GM13976 (cell line): ENCODE measurements at regions not wholly inside any gene's neighbourhood (a gene's known extent, or its start where the extent isn't known, plus 50 kb on each side); places are given as distances from the start of the nearest gene placed in this dataset.

Source experiments
- DNase-seq: peaks from one replicate; pipeline ENCODE4 v3.0.0; 2012; ENCODE audit warnings: low spot score
- in situ Hi-C: fragments of 300-500 bp; cut with MboI; formaldehyde crosslinking; loops from one replicate; pipeline ENCODE4 v1.12.0; 2022; ENCODE audit warnings: low sequenced_read_pairs, mixed read lengths, inconsistent platforms; ENCODE audit not compliant: unreplicated experiment
- TF ChIP-seq, protein P1 (sequence below): IDR thresholded peaks from 2 replicates; pipeline ENCODE4 v1.5.1; 2012; ENCODE audit warnings: borderline replicate concordance, mild to moderate bottlenecking; ENCODE audit not compliant: insufficient read depth; ENCODE audit errors: extremely low read depth, missing control alignments, control extremely low read depth

DNA sequence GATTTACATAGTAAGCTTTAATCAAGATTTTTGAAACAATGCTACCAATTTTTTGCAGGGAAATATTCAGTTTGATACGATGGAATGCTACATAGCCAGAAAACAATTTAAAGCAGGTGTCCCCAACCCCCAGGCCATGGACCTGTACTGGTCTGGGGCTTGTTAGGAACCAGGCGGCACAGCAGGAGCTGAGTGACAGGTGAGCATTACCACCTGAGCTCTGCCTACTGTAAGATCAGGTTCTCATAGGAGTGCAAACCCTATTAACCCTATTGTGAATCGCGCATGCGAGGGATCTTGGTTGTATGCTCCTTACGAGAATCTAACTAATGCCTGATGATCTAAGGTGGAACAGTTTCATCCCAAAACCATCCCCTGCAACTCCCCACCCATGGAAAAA is 322.6 kb upstream of the NECTIN3 start:
- DNase-seq, result no peak

DNA sequence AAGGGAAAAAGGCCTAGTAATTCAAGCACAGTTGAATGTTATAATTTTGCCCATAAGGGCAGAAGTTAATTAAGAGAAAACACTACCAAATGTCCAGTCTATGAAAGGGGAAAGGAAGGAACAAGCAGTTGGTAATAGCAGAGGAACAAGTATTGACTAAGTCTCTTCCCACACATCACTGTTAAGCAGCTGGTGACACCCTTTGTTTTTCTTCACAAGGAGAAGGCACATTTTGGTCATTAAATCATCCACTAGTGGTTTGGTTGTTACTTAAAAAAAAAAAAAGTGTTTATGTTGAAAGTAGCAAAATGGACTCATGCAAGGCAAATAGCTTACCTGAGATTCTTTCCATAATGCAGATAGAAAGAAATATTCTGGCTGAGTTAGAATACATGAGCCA is 321.4 kb upstream of the NECTIN3 start:
- in situ Hi-C loops, result no loop called here
- TF ChIP-seq, protein P1, sequence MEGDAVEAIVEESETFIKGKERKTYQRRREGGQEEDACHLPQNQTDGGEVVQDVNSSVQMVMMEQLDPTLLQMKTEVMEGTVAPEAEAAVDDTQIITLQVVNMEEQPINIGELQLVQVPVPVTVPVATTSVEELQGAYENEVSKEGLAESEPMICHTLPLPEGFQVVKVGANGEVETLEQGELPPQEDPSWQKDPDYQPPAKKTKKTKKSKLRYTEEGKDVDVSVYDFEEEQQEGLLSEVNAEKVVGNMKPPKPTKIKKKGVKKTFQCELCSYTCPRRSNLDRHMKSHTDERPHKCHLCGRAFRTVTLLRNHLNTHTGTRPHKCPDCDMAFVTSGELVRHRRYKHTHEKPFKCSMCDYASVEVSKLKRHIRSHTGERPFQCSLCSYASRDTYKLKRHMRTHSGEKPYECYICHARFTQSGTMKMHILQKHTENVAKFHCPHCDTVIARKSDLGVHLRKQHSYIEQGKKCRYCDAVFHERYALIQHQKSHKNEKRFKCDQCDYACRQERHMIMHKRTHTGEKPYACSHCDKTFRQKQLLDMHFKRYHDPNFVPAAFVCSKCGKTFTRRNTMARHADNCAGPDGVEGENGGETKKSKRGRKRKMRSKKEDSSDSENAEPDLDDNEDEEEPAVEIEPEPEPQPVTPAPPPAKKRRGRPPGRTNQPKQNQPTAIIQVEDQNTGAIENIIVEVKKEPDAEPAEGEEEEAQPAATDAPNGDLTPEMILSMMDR, result no peak
- no peak for DNase-seq

More for the DNA sequence above, 322.6 kb upstream of the NECTIN3 start:
- in situ Hi-C loops, result no loop called here
- TF ChIP-seq, protein P1, result no peak

GRCh38 chr3:110752307-110752706 is 319.3 kb upstream of the NECTIN3 start:
- in situ Hi-C loops, result no loop called here
- TF ChIP-seq, protein P1, result no peak
- no peak for DNase-seq

DNA sequence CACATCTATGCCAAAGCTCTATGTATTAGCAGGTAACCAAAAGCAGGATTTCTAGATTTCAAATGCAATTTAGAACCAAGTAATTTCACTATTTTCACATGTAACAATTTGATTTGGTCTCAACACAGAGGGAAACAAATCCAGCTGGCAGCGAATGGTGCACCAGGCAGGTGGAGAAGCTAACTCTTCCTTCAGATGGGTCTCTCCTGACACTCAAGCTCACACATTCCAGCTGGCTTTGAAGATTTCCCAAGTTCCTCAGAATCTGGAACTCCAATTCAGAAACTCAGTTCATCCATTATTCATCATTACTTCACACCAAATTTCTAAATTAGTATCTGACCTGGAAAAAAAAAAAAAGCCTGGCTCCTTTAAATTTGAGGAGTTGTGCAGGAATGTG is 318.1 kb upstream of the NECTIN3 start:
- TF ChIP-seq, protein P1, result no peak
- DNase-seq, result no peak
- in situ Hi-C loops, result no loop called here

- TF ChIP-seq, protein P1, result no peak
- in situ Hi-C loops, result no loop called here
- no peak for DNase-seq
Observed at GRCh38 chr3:110754212-110754916, 317.3 kb upstream of the NECTIN3 start.

- no peak for DNase-seq
- in situ Hi-C loops, result no loop called here
- TF ChIP-seq, protein P1, result no peak
Observed at GRCh38 chr3:110755345-110755744, 316.3 kb upstream of the NECTIN3 start.
